T-helper 1 cell treated with Interleukin-12 subunit alpha and Interleukin-12 subunit beta and Interleukin-4 antibody, amounts not matched to agents 30 μg/mL and 1 μg/mL, for 36 hours (primary cell): ENCODE measurements at regions not wholly inside any gene's neighbourhood (a gene's known extent, or its start where the extent isn't known, plus 50 kb on each side); places are given as distances from the start of the nearest gene placed in this dataset.

Experiments
- H3K27ac Mint-ChIP-seq: one replicate; pipeline ENCODE4 v1.8.0; 2021; ENCODE audit warnings: mild to moderate bottlenecking, mixed read lengths
- H3K27me3 Mint-ChIP-seq: one replicate; pipeline ENCODE4 v1.8.0; 2021; ENCODE audit warnings: low read depth, mixed read lengths
- H3K36me3 Mint-ChIP-seq: one replicate; pipeline ENCODE4 v1.8.0; 2021; ENCODE audit warnings: low read depth, mixed read lengths
- H3K4me1 Mint-ChIP-seq: one replicate; pipeline ENCODE4 v1.8.0; 2021; ENCODE audit warnings: low read depth, mixed read lengths
- H3K4me3 Mint-ChIP-seq: one replicate; pipeline ENCODE4 v1.8.0; 2021; ENCODE audit warnings: mild to moderate bottlenecking, moderate library complexity, mixed read lengths
- H3K9me3 Mint-ChIP-seq: one replicate; pipeline ENCODE4 v1.8.0; 2021; ENCODE audit warnings: mixed read lengths

GRCh38 chr11:86193297-86194095, 51.1 kb upstream of the EED start:
- peak overlapping the region; percentile 73 for H3K4me3 Mint-ChIP-seq
- H3K27ac Mint-ChIP-seq: peak overlapping the region; percentile 80

GRCh38 chr11:86192519-86193257, 51.9 kb upstream of the EED start:
- no peaks in the 10 kb centered on the region for H3K27me3 Mint-ChIP-seq
- H3K9me3 Mint-ChIP-seq: peaks cover 6% of the 10 kb centered on the region
- H3K4me3 Mint-ChIP-seq: peak overlapping the region; percentile 73
- peaks cover 34% of the 10 kb centered on the region for H3K4me1 Mint-ChIP-seq
- H3K27ac Mint-ChIP-seq: peak overlapping the region; percentile 80
- peaks cover 12% of the 10 kb centered on the region for H3K36me3 Mint-ChIP-seq

More at GRCh38 chr11:86193297-86194095, 51.1 kb upstream of the EED start:
- Mint-ChIP-seq H3K36me3 (peaks cover 12% of the 10 kb centered on the region), H3K9me3 (peaks cover 6% of the 10 kb centered on the region), H3K4me1 (peaks cover 34% of the 10 kb centered on the region), H3K27me3 (no peaks in the 10 kb centered on the region)

- no peak overlapping the region for H3K27ac Mint-ChIP-seq
- no peaks in the 10 kb centered on the region for H3K27me3 Mint-ChIP-seq
- peaks cover 12% of the 10 kb centered on the region for H3K36me3 Mint-ChIP-seq
- H3K9me3 Mint-ChIP-seq: peaks cover 6% of the 10 kb centered on the region
- no peak overlapping the region for H3K4me3 Mint-ChIP-seq
- H3K4me1 Mint-ChIP-seq: peaks cover 29% of the 10 kb centered on the region
Observed at GRCh38 chr11:86191874-86192273, 52.7 kb upstream of the EED start.

DNA sequence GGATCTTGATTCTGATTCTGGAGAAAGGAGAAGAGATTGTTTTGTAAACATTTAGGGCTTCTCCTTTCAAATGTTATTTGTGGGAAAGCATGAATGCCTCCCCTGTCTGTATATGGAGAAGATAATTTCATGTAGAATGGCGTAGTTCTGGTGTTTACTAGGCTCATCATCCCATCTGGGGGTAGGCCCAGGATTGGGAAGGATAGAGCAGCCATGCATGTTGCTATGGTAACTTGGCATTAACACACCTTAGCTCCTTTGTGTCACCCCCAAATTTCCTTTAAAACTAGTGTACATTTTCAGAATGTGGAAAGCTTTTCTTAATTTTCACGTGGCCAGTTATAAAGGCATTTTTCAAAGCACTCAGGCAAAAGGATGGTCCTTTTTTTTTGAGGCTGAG, 57.5 kb upstream of the EED start:
- H3K9me3 Mint-ChIP-seq: no peaks in the 10 kb centered on the region
- H3K36me3 Mint-ChIP-seq: peaks cover 4% of the 10 kb centered on the region
- H3K4me3 Mint-ChIP-seq: no peak overlapping the region
- H3K27ac Mint-ChIP-seq: no peak overlapping the region
- H3K4me1 Mint-ChIP-seq: peaks cover 17% of the 10 kb centered on the region
- H3K27me3 Mint-ChIP-seq: no peaks in the 10 kb centered on the region

GRCh38 chr11:86186386-86186785, 58.2 kb upstream of the EED start:
- Mint-ChIP-seq H3K36me3 (peaks cover 4% of the 10 kb centered on the region), H3K4me1 (peaks cover 14% of the 10 kb centered on the region), H3K27ac (no peak overlapping the region), H3K4me3 (no peak overlapping the region), H3K27me3 (no peaks in the 10 kb centered on the region), H3K9me3 (no peaks in the 10 kb centered on the region)

GRCh38 chr11:86185381-86185750, 59.2 kb upstream of the EED start:
- H3K4me3 Mint-ChIP-seq: no peak overlapping the region
- H3K27ac Mint-ChIP-seq: no peak overlapping the region
- peaks cover 14% of the 10 kb centered on the region for H3K4me1 Mint-ChIP-seq
- no peaks in the 10 kb centered on the region for H3K9me3 Mint-ChIP-seq
- H3K36me3 Mint-ChIP-seq: no peaks in the 10 kb centered on the region
- no peaks in the 10 kb centered on the region for H3K27me3 Mint-ChIP-seq

- H3K4me3 Mint-ChIP-seq: no peak overlapping the region
- H3K36me3 Mint-ChIP-seq: no peaks in the 10 kb centered on the region
- H3K27me3 Mint-ChIP-seq: no peaks in the 10 kb centered on the region
- no peaks in the 10 kb centered on the region for H3K9me3 Mint-ChIP-seq
- H3K4me1 Mint-ChIP-seq: peaks cover 12% of the 10 kb centered on the region
- no peak overlapping the region for H3K27ac Mint-ChIP-seq
Observed at GRCh38 chr11:86184728-86185380, 59.7 kb upstream of the EED start.

- Mint-ChIP-seq H3K4me3 (peak overlapping the region; percentile 7), H3K36me3 (no peaks in the 10 kb centered on the region), H3K27ac (no peak overlapping the region), H3K9me3 (peaks cover 4% of the 10 kb centered on the region), H3K27me3 (no peaks in the 10 kb centered on the region), H3K4me1 (peaks cover 13% of the 10 kb centered on the region)
Observed at GRCh38 chr11:86183694-86184093, 60.9 kb upstream of the EED start.

DNA sequence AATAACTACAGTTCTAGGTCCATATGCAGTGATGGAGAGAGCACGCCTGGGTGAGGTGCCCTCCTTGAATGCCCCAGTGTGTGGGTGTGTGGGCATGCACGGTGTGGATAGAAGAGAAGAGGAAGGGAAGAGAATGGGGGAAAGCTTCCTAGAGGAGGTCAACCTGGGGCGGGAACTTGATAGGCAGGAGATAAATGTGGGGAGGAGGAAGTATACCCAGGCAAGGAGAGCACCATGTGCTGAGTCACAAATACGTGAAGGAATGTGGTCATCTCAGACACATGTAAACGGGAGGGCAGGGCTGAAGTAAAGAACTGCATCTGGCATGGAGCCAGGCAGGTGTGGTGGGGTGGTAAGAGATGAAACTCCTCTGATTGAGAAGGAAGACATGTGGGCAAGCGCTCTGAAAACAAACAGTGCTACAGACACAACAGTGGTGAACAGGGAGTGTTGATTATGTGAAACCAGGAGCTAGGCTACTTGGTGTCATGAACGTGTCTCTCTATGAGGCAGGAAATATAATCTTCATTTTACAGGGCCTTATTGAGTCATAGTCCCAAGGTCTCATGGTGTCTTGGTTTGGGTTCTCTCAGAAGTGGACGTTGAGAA, 61.5 kb upstream of the EED start:
- H3K4me1 Mint-ChIP-seq: peaks cover 13% of the 10 kb centered on the region
- no peak overlapping the region for H3K4me3 Mint-ChIP-seq
- H3K27me3 Mint-ChIP-seq: no peaks in the 10 kb centered on the region
- H3K9me3 Mint-ChIP-seq: peaks cover 4% of the 10 kb centered on the region
- no peak overlapping the region for H3K27ac Mint-ChIP-seq
- H3K36me3 Mint-ChIP-seq: no peaks in the 10 kb centered on the region

GRCh38 chr11:86181379-86181778, 63.2 kb upstream of the EED start:
- H3K36me3 Mint-ChIP-seq: peaks cover 2% of the 10 kb centered on the region
- no peaks in the 10 kb centered on the region for H3K27me3 Mint-ChIP-seq
- H3K4me3 Mint-ChIP-seq: no peak overlapping the region
- H3K9me3 Mint-ChIP-seq: peaks cover 4% of the 10 kb centered on the region
- H3K4me1 Mint-ChIP-seq: peaks cover 21% of the 10 kb centered on the region
- H3K27ac Mint-ChIP-seq: no peak overlapping the region

GRCh38 chr11:86180851-86181250, 63.7 kb upstream of the EED start:
- no peaks in the 10 kb centered on the region for H3K27me3 Mint-ChIP-seq
- peaks cover 26% of the 10 kb centered on the region for H3K4me1 Mint-ChIP-seq
- peaks cover 2% of the 10 kb centered on the region for H3K36me3 Mint-ChIP-seq
- H3K9me3 Mint-ChIP-seq: peaks cover 4% of the 10 kb centered on the region
- no peak overlapping the region for H3K27ac Mint-ChIP-seq
- no peak overlapping the region for H3K4me3 Mint-ChIP-seq

- Mint-ChIP-seq H3K27ac (no peak overlapping the region), H3K4me3 (no peak overlapping the region), H3K36me3 (peaks cover 2% of the 10 kb centered on the region), H3K4me1 (peaks cover 29% of the 10 kb centered on the region), H3K9me3 (peaks cover 4% of the 10 kb centered on the region), H3K27me3 (no peaks in the 10 kb centered on the region)
Observed at GRCh38 chr11:86180423-86180822, 64.1 kb upstream of the EED start.

DNA sequence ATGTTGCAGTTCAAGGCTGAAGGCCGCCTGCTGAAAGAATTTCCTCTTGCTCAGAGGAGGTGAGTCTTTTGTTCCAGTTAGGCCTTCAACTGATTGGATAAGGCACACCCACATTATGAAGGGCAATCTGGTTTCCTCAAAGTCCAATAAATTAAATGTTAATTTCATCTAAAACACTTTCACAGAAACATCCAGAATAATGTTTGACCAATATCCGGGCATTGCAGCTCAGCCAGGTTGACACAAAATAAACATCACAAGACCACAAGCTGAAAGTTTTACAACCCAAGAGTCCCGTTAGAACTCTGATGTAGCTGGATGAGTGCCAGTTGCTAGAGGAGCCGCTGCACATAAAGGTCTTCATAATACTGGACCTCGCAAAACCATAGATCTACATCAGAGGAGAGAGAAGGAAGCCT, 64.9 kb upstream of the EED start:
- Mint-ChIP-seq H3K27me3 (no peaks in the 10 kb centered on the region), H3K9me3 (peaks cover 4% of the 10 kb centered on the region), H3K27ac (no peak overlapping the region), H3K4me1 (peaks cover 28% of the 10 kb centered on the region), H3K4me3 (no peak overlapping the region), H3K36me3 (peaks cover 2% of the 10 kb centered on the region)

GRCh38 chr11:86177302-86177701, 67.3 kb upstream of the EED start:
- H3K9me3 Mint-ChIP-seq: peaks cover 4% of the 10 kb centered on the region
- H3K4me3 Mint-ChIP-seq: no peak overlapping the region
- no peaks in the 10 kb centered on the region for H3K27me3 Mint-ChIP-seq
- peaks cover 22% of the 10 kb centered on the region for H3K4me1 Mint-ChIP-seq
- peaks cover 2% of the 10 kb centered on the region for H3K36me3 Mint-ChIP-seq
- H3K27ac Mint-ChIP-seq: peak overlapping the region; percentile 81
